Inflammatory macrophage treated with lipopolysaccharide for 1 hour (primary cell): ENCODE measurements at regions not wholly inside any gene's neighbourhood (a gene's known extent, or its start where the extent isn't known, plus 50 kb on each side); places are given as distances from the start of the nearest gene placed in this dataset.
"Not testable (repeated sequence)": the region's sequence is repeated elsewhere in the genome, so short reads cannot be mapped to it uniquely, and the experiment has no call there.

Source experiments
- DNase-seq, 2 donors: peaks; one replicate each; pipeline ENCODE4 v3.0.0-alpha.2; 2020 to 2022

DNA sequence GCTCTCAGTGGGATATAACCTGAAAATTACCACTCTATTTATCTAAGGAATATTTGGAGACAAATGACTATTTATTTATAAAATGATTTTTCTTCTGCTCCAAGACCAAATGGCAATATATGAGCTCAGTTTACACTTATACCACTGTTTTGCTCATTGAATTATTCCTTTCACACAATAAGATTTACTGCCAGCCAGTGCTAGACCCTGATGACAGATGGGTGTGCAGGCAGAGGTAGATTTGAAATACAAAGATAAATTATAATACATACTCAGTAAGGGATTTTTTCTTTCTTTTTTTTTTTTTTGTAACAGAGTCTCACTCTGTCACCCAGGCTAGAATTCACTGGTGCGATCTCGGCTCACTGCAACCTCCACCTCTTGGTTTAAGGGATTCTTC, 980.3 kb downstream of the EPHA3 start:
- no peak for DNase-seq

DNA sequence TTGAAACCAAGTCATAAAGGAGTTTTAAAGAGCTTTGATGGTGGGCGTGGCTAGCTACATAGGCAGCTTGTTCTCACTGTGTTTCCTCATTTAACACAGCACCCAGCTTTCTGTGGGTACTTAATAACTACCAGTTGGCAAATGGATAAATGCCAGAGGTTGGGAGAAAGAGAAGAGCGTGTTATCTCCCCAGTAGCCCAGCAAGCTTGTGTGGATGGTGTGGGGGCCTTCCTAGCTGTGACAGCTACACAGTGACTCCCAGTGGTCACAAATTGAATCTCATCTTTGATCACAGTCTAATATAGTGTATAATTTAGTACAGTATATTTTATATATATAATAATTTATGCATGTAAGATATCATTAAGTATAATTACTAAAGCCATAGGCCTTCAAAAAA, 984.1 kb downstream of the EPHA3 start:
- peak; percentile 3 to 32 for DNase-seq

DNA sequence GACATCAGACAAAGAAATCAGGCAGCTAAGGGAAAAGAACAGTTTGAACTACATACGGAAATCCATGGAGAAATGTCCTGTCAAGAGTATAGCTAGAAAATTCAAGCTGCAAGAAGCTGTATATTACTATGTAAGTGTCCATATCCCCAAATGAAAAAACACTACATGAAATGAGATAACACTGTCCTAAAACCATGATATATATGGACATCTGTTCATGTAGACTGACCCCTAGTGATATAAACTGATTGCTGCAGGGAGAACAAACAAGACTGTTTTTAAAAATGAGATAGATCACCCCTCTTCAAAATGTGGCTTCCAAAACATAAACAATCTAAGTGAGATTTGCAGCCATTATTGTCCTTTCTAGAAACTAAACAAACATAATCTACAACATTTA, 985.6 kb downstream of the EPHA3 start:
- peak in 1 of 2 donors; percentile 12 for DNase-seq

DNA sequence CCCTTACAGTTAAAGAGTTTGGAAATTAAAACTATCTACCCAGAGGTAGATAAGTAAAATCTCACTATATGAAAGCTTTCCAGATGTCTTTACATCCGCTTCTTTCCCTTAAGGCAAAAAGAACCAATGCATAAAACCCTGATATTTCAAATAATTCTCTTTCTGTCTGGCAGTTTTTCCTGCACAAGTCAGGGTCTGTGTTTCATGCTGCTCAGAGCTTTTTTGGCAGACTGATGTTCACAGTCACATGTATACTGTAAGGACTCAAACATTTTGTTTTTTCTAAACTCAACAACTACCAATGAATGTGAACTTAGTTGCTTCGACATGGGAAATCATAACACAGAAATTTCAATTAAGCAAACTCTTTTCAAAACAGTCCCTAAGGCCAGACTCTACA, 988.4 kb downstream of the EPHA3 start:
- DNase-seq: no peak

DNA sequence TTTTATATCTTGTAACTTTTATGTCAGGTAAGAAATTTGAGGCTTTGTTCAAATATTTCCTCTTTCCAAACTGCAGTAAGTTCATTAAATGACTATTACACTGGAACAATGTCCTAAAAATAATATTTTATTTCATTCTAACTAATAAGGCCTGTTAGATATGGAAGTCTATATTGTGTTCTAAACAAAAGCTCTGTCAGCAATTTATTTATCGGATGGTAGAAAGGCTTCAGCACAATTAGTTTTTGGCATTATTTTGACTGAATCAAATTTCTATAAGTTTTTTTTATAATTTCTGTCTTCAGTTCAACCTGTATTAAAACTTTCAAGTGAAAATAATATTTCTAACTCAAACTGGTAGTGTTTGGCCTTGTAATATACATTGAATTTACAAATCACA, 992.1 kb downstream of the EPHA3 start:
- DNase-seq: no peak

DNA sequence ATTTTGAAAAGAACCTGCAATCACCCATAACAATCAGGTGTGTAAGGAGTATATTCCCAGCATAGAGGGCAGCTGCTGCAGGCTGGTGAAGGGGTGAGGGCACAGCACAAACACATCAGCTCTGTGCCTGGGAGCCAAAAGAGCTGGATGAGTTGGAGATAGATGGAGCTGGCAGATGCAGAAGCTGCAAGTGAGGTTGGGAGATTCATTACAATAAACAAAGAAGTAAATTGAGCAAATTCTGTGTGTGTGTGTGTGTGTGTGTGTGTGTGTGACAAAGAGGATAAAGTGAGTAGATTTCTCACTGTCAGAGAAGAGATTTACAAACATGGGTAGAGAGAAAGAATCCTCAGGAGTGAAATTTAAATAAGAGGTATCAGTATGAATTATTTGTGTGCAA, 994.7 kb downstream of the EPHA3 start:
- no peak for DNase-seq

DNA sequence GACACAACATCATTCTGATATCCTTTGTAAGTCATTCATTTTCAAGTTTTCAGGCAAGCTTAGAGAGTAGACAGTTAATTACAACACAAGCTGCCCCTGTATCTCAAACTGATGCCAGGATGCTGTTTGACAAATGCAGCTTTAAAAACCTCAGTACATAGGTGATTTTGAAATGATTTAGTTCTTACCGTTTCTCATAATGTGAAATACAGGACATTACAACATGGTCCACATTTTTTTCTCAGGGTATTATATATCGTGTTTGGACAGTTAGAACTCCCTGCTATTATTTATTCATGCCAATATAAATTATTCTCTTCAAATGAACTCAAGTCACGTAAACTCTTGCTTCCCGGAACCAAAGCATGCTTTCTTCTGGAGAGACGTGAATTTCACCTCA, 1013.9 kb downstream of the EPHA3 start:
- no peak for DNase-seq

DNA sequence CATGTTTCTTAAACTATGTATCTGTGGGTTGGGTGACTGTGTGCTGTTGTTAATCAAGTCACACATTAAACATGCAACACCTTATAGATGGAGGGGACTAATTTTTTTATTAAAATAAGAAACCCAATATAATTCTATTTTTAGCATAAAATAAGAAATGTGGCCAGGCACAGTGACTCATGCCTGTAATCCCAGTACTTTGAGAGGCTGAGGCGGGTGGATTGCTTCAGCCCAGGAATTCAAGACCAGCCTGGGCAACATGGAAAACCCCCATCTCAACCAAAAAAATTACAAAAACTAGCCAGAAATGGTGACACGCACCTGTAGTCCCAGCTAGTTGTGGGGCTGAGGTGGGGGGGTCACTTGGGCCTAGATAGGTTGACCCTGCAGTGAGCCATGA, 1021.0 kb downstream of the EPHA3 start:
- no peak for DNase-seq

DNA sequence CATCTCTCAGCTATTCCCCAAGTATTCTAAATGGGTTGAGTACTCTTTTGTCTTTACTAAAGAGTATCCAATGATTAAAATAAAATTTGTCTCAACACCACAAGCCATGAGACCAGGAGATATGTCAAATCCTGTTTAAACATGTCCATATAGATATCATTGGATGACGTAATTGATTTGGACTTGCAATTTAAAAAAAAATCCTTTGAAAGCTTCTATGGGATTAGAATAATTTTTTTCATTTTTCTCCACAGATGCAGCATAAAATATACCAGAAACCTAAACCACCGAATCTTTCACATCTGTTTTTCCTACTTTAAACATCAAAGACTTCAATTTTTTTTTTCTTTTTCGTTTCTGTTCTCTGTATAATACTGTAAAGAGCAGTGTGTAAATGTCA, 1022.3 kb downstream of the EPHA3 start:
- no peak for DNase-seq

DNA sequence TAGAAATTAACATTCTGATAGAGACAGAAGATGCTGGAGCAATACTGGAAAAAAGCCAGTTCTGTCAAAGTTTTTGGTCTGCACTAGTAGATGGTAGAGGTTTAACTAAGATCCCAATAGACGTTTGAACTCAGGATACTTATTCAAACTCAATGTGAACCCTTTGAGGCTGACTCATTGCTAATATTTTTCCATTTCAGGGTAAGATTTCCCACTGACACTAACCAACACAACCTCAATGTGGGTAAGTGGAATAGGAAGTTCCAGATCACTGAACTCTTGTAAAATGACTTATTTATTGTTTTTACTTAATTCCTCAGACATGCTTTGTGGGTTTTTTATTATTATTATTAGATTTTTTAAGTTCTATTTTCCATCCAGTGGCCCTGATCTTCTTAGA, 1024.8 kb downstream of the EPHA3 start:
- no peak for DNase-seq

DNA sequence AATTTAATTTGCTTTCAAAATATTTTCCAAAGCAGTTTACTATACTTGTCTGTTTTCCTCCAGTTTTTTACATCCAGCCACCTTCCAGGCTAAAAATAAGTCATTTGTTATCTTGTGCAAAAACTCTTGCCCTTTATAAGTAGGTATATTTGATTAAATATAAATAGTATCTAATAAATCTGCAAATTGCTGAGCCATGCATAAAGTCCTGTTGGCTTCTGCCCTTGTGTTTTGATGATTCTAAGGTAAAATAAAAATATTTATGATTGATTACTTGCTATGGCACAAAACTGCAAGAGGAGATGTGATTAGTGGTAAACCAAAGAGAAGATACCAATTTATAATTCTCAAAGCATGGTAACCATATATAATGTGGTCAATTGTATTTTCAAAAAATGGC, 1026.7 kb downstream of the EPHA3 start:
- DNase-seq: no peak

DNA sequence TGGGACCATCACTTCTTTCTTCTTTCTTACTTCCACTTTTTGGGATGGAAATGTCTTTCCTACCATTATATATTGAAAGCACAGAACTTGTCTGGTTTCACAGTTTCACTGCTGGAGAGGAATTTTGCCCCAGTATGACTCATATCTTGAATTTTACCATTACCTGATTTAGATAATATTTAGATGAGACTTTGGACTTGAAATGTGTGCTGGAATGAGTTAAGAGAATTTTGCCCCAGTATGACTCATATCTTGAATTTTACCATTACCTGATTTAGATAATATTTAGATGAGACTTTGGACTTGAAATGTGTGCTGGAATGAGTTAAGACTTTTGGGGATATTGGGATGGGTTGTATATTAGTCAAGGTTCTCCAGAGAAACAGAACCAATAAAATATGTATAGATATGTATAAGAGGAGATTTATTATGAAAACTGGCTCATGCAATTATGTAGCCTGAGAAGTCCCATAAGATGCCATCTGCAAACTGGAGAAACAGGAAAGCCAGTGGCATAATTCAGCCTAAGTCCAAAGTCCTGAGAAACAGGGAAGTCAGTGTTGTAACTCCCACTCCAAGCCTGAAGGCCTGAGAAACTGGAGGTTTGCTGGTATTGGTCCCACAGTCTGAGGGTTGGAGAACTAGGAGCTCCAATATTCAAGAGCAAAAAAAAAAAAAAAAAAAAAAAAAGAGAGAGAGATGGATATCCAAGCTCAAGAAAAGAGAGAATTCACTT, 1029.2 kb downstream of the EPHA3 start:
- no peak for DNase-seq

DNA sequence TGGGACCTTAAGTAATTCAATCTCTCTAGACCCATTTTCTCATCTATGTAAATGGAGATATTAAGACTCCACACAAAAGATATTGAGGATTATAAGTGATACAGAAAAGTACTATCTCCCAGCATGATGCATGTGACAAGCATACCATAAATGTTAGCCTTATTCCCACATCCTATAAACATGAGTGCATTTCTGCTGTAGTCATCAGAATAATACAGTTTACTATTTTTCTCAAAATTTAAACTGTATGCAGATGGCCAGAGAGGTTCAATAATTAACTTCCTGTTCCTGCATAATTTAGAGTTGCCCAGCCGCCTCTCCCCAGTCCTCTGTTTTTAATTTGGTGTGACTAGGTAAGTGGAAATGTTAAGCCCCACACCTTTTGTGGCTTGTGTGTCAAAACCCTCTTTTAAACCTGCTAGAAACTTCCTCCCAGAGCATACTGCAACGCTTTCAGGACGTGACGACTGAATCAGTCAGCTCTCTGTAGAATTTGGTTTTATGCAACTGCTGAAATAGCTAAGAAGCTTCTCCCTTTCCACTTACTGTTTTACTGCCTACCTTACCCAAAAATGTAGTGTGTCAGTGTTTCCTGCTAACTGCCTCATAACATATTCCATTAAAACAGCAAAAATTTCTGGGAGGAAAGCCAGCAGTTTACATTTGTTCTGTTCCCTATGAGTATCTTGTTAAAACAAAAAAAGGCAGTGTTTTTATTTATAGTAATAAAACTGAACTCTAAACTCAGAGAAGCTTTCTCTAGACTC, 1037.9 kb downstream of the EPHA3 start:
- no peak for DNase-seq

DNA sequence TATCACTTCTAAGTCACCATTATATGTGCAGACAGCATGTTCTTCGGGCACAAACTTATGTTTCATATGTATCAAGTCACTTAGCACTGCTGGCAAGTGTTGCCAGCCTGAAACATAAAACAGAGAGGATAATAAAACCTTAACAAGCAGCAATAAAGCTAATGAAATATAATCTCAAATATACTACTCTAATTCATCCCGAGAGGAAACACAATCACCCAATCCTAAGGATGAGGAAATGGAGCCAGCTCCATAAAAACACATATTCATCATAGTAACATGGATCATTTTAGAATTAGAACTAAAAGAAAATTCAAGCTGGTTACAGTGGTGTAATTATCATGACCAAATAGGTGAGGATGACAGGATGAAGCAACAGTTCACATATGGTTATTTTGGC, 1072.7 kb downstream of the EPHA3 start:
- DNase-seq: no peak

DNA sequence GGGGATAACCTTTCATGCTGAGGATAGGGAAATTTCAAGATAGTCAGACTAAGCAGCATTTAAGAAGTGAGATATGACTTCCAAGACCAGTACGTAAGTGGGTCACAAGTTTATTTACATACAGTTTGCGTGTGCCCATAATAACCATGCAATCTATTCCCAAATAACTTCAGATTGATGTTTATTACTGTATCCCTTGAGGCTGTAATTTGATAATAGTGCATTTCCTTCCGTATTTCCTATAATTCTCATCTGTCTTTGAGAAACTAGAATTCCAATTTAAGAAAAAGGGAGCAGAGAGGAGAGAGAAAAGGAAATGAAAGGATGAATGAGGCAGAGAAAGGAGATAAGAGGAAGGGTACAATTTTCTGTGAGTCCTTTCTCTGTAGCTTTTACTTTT, 1073.1 kb downstream of the EPHA3 start:
- no peak for DNase-seq

DNA sequence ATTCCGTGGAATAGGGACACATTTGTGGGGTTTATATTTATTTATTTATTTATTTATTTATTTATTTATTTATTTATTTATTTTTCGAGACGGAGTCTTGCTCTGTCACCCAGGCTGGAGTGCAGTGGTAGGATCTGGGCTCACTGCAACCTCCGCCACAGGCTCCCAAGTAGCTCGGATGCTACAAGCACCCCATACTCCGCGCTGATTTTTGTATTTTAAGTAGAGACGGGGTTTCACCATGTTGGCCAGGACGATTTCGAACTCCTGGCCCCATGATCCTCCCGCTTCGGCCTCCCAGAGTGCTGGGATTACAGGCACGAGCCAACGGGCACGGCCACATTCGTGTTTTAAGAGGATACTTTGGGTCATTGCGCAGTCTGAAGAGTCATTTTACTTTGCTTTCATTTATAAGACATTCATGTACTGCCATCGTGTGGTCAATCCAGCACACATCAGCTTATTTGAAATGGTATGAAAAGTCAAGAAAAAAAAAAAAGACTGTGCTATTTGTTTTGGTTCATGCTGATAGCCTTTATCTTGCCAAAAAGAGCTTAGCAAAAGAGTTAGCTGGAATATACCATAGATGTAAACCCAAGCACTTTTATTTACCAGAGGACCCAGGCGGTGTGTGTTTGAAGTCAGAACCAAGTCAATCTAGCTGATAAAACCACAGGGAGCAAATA, 1075.0 kb downstream of the EPHA3 start:
- DNase-seq: peak in 1 of 2 donors; percentile 17

DNA sequence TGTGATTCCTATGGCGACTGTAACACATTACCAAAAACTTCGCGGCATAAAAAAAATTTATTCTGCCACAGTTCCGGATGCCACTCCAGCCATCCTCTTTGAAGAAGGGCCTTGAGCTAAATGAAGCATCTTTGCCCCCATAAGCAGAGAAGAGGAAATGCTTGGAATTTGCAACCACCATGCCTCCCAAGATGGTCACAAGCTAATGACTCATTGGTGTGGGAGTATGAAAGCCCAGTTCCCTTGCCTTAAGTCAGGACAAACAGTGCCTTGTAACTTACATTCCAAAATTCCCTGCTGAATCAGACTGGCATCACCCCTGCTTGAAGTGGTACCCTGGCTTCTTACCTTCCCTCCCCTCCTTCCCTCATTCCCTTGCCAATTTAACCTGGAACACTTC, 1077.4 kb downstream of the EPHA3 start:
- DNase-seq: peak; percentile 53 to 78

DNA sequence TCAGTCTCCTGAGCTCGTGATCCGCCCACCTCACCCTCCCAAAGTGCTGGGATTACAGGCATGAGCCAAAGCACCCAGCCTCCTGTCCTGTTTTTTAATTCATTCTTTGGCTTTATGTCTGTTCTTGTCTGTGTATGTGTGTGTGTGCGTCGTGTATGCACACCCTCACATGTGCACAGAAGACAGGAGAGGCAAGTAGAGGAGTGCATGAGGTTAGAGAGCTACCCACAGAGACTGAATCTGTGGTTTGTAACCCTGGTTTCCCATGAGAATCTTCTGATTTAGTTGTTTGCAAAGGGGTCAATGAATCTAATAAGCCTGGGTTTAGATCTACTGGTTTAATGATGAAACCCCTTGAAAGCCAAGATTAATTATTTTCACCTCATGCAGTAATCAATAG, 1090.0 kb downstream of the EPHA3 start:
- not testable (repeated sequence) for DNase-seq

DNA sequence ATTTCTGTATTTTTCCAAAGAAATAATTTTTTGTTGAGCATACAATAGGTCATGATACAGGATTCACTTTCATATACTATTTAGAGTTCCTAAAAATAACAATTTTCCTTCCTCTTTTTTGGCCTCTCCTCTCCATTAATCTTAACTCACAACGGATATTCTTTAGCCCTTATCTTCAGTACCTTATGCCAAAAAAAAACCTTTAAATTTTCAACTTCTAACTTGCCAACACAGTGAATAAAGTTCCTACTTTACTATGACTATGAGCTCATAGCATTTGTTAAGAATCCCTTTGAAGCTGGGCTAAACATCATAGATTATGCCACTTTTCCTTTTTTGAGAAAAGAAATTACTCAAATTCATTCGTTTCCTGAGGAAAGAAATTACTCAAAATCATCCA, 1095.5 kb downstream of the EPHA3 start:
- not testable (repeated sequence) for DNase-seq

DNA sequence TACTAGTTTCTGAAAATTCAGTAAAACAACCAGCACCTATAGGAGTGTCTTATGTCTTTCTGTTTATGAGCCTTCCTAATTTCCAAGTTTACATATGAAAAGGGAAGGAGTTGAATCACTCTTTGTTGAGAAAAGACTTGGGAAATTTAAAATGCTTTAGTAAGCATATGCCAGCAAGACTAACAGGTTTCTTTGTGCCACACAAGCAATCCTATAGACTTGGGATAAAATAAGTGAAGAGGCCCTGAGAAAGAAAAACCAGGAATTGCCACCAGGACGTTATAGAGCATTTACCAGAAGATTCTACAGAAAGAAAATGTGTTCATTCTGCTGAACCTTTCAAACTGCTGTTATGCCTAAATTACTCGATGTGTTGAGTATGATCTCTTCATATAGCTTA, 1099.1 kb downstream of the EPHA3 start:
- not testable (repeated sequence) for DNase-seq

DNA sequence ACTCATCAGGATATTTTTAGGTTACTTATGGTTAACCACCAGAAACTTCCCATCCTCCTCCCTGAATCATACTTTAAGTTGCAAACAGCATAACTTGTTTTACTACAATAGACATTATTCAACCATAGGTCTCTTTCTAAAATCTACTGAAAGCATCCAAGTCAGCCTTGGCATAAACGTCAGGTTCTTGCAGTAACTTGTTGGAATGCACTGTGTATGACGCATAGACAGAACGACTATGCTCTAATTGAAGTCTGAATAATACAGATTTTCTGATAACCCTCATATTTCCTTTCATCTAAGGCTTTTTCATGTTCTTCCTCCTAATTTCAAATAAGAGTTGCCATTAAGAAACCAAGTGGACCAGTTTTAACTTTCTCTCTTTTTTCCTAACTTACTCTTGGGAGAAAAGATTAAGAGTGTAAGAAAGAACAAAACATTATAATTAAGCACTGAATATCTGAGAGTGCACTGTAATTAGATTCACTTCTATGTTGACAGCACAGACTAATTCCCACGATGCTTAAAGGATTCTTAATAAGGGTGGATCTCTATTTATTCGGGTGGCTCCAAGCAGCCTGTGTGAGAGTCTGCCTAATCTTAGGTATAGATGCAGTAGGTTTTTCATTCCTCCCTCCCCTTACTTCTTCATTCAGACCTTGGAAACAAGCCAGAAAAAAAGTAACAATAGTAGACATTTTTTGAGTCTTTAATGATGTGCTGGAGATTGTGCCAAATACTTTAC, 1100.1 kb downstream of the EPHA3 start:
- DNase-seq: not testable (repeated sequence)

DNA sequence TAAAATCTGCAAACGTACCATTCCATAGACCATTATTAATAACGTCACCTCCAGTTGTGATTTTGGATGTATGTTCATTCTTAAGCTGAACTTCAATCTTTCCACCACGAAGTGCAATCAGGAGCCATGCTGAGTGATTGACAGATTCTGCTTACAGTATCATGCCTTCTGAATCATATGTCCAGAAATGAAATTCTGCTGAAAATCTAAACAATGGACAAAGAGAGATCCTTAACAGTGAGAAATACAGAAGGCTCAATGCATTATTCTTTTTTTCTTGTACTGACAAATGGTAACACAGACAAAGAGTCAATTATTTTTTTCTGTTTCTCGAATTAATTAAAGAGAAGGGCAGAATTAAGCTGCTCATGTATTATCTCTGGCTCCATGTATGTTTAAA, 1114.5 kb downstream of the EPHA3 start:
- DNase-seq: no peak

DNA sequence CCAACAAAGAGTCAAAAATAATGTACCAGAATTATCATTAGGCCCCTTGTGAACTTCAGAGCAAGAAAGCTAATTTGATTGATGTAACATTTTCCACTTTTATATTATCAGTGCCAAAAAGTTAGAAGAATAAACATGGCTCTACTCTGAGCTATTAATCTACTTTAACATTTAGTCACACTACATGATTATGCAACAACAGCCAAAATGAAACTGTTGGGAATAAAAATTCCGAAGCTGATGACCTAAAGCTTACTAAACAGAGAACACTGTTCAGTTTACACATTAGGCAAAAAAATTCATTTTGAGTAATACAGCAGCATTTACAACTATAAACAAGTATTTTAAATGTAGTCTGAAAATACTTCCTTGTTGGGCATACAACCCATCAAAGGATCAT, 1134.1 kb downstream of the EPHA3 start:
- no peak for DNase-seq
